ENCODE measurements at regions not wholly inside any gene's neighbourhood (a gene's known extent, or its start where the extent isn't known, plus 50 kb on each side); places are given as distances from the start of the nearest gene placed in this dataset.

DNA sequence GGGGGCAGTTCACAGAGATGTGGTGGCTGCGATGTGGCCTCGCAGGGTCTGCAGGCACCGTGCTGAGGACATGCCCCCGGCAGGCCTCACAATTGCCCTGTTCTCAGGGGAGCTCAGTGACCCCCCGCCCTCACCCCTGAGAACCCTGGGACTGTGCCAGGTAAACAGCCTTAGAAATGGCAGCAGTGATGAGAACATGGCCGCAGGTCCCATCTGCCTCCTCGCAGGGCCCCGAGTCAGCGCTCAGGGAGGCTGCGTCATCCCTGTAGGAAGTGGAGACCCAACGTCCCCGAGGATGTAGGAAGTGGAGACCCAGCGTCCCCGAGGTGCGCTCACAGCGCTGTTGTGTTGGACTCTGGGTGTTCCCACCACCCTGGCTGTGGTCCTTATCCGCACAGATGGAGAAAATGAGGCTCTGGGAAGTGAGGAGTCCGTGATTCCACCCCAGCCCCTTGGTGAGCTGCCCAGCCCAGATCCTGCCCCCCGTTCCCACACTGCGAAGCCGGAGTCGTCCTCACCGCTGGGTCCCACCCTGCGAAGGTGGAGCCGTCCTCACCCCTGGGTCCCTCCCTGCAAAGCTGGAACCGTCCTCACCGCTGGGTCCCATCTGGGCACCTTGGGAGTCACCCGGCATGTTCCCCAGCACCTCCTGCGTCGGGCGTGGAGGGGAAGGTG lies 1086.8 kb downstream of the BRD1 start:
- no peak for DNase-seq (ENCODE audit: low read depth in 2 of 3, low spot score in 2 of 3)

DNA sequence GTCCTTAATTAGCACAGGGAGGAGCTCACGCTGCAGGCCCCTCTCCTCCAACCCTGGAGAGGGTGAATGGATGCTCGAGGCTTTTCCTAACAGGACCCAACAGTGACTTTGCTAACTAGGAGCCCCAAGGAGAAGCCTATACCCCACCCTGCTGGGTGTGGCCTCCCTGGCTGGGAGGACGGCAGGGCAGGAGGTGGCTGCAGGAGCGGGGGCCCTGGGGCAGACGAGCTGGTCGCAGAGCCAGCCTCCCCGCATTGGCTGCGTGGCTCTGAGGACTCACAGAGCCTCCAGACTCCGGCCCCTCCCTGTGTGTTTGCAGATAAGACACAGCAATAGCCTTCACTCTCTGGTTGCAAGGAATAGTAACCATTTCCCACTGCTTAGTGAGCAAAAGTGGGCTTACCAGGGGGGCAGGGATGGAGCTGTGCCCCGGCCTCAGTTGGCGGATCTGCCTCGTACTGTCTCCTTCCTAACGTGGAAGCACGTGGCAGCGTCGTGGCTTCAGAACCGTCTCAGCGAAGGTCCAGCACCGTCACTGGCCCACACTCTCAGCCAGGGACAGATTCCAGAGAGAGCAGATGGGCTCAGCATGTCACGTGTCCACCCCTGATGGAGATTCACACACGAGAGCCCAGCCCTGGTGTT lies 1087.5 kb downstream of the BRD1 start:
- DNase-seq (ENCODE audit: low read depth in 2 of 3, low spot score in 2 of 3) = no peak

DNA sequence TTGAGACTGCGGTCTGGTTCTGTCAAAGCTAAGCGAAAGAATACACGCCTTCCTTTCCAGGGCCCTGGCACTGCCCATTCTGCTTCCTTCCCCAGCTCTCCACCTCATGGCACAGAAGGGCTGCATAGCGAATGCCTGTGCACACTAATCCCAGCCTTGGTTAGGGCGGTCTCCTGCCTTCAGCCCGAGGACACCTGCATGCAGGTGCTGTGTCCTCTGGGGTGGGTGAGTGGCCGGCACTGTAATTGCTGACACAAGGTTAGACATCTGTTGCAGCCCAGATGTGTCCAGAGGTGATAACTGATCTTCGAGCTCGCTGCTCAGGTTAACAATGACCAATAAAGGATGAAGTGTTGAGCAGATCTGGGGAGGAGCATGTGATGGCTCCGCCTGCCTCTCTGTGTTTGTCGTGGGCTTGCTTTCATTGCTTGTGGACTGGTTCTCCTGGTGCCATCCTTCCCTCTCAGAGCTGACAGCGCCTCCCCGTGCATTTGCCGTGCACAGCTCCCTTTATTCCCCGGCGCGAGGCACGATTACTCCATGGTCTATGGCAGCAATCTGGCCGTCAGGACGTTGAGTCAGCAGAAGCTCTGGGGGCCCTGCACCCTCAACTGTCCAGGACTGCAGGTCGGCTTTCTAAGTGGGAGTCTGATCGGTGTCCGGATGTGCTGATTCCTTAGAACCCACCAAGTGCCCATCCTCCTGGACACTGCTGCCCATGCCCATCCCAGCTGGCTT lies 1088.2 kb downstream of the BRD1 start:
- DNase-seq (ENCODE audit: low read depth in 2 of 3, low spot score in 2 of 3) = no peak

DNA sequence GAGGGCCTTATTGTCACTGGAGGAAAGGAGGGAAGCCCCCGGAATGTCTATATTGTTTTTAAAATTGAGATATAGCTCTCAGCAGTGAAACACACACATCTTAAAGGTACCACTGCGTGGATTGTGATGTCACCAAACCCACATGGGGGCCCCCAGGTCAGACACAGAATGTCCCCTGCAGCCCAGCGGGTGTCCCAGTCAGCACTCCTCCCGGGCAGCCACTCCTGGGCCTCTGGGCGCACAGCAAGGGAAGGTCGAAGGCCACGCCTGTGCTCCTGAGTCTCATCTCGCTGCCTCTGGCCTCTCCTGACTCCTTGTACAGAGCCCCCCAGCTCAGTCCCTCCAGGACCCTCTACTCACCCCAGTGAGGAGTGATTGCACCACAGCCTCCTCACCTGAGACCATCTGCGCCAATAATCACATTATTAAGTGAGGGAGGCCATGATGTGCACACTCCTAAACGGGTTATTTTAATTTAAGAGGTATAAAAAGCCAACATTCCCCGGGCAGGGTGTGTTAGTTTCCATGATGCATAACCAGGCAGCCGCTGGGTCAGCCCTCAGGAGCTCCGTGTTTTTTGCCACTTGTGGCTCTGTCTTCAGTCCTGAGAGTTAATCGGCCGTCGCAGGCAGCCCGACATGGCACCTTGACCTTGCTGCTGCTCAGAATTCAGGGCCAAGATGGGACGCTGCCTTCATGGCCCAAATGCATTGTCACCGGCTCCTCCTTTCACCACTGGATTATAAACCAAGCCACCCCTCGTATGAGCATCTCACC lies 1089.3 kb downstream of the BRD1 start:
- no peak for DNase-seq (ENCODE audit: low read depth in 2 of 3, low spot score in 2 of 3)

DNA sequence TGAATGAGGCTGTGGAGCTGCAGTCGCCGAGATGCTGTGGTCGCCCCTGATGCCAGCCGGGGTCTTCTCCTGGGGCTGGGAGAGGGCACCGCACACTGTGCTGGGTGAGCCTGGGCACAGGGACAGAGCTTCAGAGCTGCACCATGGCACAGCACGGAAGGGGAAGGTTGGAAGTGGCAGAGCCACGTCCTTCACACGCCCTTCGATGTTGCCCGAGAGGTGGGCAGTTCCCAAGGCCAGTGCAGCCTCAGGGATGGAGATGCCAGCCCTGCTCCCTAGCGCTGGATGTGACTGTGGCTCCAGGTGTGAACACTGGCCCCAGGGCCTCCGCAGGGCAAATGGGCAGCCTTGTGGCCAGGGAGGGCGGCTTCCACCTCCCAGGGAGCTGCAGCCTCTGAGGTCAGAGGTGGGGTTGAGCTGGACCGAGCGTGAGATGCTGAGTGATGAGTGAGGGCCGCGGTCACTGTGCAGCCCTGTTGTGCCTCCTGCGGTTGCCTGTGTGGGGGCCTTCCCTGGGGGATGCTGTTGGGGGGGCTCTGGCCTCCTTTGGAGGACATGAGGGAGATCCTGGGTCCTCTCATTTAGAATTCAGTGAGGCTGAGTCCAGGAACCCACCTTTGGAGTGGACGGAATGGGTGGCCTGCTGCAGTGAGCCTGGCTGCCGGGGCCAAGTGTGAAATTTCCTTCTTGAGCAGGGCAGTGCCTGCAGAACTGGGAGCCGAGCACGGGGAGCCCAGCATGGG lies 1090.0 kb downstream of the BRD1 start:
- DNase-seq (ENCODE audit: low read depth in 2 of 3, low spot score in 2 of 3) = no peak

DNA sequence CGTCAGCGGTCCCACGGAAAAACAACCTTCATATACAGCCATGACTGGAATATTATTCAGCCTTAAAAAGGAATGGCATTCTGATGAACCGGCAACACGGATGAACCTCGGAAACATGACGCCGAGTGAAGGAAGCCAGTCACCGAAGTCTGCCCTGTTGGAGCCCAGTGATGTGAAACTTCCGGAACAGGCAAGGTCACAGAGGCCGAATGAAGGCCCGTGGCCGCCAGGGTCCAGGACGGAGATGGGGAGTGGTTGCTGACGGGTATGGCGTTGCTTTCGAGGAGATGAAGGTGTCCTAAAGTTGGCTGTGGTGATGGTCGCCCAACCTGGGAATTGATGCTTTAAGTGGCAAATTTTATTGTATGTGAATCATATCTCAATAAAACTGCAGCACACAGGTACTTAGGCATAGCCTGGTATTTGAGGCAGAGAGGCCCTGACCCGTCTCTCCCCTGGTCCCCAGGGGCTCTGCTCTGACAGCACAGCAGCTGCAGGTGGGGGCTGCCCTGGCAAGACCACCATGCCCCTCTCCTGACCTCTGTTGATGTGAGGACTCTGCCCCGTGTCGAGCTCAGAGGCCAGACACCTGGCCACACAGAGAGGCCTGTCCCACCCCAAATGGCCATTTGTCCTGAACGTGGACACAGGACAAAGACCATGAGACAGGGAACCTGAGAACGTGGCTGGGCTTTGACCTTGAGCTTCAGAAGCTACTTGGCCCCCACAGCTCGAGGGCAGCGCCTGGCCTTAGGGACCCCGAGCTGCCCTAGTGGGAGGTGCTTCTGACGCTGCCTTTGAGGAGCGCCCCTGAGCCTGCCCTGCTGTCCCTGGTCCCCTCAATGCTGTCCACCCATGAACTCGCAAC lies 1090.8 kb downstream of the BRD1 start:
- DNase-seq (ENCODE audit: low read depth in 2 of 3, low spot score in 2 of 3) = no peak

DNA sequence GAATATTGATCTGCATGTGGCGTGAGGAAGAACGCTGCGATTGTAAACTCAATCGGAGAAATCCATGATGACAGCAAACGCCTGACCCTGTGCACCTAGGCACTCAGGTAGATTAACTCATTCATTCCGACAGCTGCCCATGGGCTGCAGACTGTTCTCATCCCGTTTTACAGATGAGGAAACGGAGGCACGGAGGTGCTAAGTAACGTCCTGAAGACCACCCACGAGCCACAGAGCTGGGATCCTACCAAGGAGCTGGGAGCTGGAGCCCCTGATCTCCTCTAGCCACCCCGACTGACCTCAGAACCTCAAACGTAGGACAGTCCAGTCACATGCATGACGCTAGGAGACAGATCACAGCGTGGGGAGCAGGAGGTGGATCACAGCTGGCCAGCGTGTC lies 1092.7 kb downstream of the BRD1 start:
- DNase-seq (ENCODE audit: low read depth in 2 of 3, low spot score in 2 of 3) = no peak

DNA sequence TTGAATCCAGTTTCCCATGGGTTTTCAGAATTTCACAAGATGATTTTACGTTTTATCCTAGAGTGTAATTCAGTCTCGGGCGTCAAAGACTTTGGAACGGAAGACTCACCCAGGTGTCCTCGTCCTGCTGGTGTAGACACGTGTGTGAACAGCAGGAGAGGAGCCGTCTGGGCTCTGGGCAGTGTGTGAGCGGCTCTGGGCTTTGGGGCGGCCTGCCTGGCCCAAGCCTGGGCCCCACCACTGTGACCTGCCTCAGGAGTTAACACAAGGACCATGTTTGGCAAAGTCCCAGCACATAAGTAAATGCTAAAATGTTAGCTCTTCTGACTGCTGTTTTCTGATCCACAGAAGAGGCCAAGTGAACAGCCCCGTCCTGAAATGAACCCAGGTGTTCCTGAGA lies 1093.3 kb downstream of the BRD1 start:
- no peak for DNase-seq (ENCODE audit: low read depth in 2 of 3, low spot score in 2 of 3)

DNA sequence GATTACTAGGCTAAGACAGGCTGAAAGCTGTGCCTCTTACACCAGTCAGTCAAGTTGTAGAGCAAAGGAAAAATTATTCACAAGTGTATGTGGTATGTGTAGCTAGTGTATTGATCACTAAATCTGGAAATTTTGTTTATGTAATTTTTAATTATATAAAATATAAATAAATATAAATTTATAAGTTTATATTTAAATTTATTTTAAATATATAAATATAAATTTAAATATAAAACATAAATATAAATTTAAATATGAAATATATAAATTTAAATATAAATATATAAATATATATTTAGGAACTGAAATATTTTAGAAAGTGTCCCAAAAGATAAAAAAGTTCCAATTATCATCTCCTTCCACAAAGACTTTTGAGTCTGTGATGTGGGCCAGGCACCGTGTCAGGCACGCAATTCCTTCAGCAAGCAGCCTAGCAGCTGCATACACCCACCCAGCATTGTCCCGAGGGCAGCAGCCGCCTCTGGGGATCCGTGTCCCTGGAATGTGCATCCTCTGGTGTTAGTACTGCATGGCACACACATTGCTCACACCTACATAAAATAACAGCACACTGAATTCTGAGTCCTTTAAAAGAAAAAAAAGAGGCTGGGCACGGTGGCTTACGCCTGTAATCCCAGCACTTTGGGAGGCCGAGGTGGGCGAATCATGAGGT lies 1098.0 kb downstream of the BRD1 start:
- no peak for DNase-seq (ENCODE audit: low read depth in 2 of 3, low spot score in 2 of 3)

DNA sequence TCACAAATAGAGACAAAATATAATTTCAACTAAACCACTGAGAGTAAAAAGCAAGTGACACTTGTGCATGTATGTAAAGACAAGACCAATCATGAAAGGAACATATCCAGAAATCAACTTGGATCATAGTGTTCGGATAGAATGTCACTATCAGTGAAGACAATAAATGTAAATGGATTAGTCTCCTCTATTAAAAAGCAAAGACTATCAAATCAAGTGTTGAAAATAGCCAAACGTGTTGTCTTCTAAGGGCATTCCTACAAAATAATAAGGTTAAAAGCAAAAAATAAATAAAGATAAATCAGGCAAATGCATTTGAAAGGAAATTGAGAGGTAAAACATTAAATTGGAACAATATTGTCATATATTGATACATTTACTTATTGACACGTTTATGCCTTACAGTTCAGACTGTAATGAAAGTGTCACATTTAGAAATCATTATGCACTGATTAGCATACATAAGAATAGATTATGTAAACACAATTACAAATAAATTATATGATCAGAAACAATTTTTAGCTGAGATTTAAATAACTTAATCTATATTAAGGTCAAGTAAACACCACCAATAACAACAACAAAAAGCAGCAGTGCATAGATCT lies 1100.1 kb downstream of the BRD1 start:
- DNase-seq (ENCODE audit: low read depth in 2 of 3, low spot score in 2 of 3) = no peak

DNA sequence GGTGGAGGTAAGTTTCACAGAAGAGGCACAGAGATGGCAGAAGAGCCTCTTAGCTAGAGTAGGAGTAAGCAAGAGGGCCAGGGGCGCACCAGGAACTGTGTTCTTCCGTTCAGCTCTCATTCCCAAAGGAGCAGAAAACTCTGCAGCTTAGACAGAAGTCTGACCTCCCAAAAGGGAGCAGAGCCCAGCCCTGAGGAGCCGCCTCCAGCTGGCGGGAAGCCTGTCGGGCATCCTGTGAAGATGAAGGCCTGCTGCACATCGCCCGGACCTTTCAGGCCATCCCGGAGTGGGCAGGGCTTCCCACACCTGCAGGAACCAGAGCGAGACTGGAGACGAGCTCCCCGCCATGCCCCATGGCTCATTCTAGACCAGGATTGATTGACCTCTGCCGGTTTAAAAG lies 1102.8 kb downstream of the BRD1 start:
- no peak for DNase-seq (ENCODE audit: low read depth in 2 of 3, low spot score in 2 of 3)

DNA sequence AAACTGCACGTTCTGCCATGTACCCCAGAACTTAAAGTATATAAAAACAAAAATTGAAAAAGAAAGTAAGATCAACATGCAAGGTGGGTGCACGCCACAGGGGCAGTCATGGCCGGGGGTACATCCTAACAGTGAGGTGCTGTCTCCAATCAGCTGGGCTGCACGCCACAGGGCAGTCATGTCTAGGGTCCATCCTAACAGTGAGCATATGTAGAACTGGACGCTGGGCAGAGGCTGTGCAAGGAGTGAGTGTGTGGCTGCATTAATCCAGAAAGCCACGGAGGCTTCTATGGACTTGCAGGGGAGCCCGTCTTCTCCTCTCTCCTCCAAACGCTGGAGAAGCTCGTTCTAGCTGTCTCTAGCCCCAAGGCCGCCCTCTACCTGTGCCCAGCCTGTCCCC lies 1105.0 kb downstream of the BRD1 start:
- no peak for DNase-seq (ENCODE audit: low read depth in 2 of 3, low spot score in 2 of 3)

DNA sequence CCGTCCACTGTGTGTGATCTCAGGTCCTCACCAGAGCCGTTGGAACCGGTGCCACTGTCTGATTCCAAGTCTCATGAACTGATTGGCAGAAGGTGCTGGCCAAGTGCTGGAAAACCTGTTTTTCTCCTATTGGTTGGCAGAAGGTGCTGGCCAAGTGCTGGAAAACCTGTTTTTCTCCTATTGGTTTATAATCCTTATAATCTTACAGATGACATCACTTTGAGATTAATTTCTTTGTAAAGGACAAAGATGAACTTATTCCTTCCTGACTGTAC lies 1106.3 kb downstream of the BRD1 start:
- no peak for DNase-seq (ENCODE audit: low read depth in 2 of 3, low spot score in 2 of 3)

DNA sequence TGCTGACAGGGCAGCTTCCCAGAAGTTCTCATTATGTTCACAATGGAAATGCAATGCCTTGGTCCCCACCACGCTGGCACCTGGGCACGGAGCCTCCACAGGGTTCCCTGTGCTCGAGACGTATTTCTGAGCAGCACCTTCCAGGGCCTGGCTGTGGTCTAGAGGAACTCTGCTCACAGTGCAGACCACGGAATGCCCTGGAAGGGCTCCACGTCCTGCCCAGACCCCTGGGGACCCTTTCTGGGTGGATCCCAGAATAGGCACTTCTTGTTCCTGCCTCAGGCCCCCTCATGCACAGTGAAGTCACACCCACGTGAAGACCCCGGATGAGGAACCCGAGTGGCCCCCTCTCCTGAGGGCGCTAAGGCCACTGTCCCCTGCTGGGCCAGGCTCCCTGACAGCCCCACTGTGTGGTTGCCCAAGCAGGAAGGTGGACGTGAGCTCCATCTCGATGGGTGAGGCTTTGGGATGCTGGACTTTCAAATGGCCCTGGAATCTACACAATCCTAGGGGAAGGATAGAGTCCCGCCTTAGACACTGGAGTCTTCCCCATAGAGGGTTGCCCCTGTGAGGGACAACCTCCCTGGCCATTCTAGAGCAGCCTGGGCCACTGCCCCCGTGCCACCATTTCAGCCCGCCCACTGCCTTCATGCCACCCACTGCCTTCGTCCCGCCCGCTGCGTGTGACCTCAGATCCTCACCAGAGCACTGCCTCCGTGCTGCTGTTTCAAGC lies 1106.8 kb downstream of the BRD1 start:
- no peak for DNase-seq (ENCODE audit: low read depth in 2 of 3, low spot score in 2 of 3)

DNA sequence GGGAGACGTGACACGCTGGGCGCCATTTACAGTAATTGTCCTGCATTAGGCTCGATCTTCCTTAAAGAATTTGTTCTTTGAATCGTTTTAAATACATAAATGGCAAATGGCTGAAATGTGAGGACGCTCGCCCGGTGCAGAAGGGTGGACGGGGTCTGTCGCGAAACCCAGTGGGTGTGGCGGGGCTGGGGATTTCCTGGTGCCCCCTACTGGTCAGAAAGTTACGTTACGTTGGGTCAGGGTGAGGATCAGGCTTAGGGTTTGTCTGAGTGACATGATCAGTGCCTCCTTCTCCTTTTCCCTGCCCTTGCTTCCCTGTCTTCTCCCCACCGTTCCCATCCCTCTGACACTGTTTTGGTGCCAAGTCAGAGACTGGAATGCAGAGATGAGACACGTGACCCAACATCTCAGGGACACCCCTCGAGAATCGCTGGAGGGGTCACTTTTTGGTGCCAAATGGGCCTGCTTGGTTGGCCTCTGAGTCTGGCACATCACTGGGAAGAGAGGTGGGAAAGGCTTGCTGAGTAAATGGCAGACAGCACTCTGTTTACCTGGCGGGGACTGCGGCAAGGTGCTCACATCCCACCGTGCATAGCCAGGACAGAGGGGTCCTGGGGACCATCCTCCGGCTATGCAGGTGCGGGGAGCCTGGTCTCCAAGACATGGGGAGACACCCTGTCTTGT lies 1107.6 kb downstream of the BRD1 start:
- DNase-seq (ENCODE audit: low read depth in 2 of 3, low spot score in 2 of 3) = no peak

DNA sequence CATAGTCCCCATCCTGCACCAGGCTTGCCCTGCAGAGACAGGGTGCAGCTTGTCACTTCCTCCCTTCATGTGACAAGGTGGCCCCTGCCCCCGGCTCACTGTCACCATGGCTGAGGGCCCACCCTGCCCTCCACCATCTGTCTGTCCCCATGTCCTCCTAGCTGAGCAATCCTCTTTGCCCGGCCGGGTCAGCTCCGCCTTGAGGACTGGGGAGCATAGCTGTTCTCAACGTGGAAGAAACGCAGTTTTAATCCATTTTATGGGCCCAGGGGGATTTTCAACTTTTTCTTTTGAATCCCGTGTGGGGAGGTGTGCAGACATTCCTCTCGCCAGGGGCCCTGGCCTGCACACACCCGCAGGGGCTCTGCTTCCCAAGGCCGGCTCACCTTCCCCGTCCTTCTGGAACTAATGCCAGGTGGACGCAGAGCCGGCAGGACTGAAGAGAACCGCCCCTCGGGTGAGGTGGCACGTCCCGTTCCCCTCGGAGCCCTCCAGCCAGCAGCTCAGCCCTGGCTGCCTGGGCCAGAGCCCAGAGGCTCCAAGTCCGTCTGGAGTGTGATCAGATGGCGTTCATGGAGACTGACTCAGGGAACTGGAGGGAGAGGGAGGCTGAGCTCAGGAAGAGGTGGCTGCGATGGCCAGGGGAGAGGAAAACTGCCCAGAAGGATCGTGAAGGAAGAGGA lies 1108.7 kb downstream of the BRD1 start:
- no peak for DNase-seq (ENCODE audit: low read depth in 2 of 3, low spot score in 2 of 3)

All from activated CD8-positive, alpha-beta memory T cell treated with anti-CD3 and anti-CD28 coated beads for 48 hours (primary cell).